ENCODE measurements at regions not wholly inside any gene's neighbourhood (a gene's known extent, or its start where the extent isn't known, plus 50 kb on each side); places are given as distances from the start of the nearest gene placed in this dataset.

GRCh38 chr13:64845110-64845509 lies 2385.0 kb downstream of the PCDH9 start:
- no peak for TF ChIP-seq ZNF138 (CRISPR knock-in tag; IDR thresholded peaks at IDR 0.05; ENCODE audit: low read depth)
- TF ChIP-seq EZH2 (conservative IDR thresholded peaks at IDR 0.05; ENCODE audit: low read depth, low read length): no peak
- TF ChIP-seq, protein P1, sequence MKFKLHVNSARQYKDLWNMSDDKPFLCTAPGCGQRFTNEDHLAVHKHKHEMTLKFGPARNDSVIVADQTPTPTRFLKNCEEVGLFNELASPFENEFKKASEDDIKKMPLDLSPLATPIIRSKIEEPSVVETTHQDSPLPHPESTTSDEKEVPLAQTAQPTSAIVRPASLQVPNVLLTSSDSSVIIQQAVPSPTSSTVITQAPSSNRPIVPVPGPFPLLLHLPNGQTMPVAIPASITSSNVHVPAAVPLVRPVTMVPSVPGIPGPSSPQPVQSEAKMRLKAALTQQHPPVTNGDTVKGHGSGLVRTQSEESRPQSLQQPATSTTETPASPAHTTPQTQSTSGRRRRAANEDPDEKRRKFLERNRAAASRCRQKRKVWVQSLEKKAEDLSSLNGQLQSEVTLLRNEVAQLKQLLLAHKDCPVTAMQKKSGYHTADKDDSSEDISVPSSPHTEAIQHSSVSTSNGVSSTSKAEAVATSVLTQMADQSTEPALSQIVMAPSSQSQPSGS (CRISPR knock-in tag; IDR thresholded peaks at IDR 0.05): no peak
- no peak for TF ChIP-seq CREB1 (IDR thresholded peaks at IDR 0.05)
- no peak for TF ChIP-seq CREB1 (CRISPR knock-in tag; IDR thresholded peaks at IDR 0.05)
- TF ChIP-seq, protein P2, sequence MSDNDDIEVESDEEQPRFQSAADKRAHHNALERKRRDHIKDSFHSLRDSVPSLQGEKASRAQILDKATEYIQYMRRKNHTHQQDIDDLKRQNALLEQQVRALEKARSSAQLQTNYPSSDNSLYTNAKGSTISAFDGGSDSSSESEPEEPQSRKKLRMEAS (IDR thresholded peaks at IDR 0.05): no peak
- no peak for TF ChIP-seq BRD4 (CRISPR knock-in tag; IDR thresholded peaks at IDR 0.05)
- TF ChIP-seq, protein P3, sequence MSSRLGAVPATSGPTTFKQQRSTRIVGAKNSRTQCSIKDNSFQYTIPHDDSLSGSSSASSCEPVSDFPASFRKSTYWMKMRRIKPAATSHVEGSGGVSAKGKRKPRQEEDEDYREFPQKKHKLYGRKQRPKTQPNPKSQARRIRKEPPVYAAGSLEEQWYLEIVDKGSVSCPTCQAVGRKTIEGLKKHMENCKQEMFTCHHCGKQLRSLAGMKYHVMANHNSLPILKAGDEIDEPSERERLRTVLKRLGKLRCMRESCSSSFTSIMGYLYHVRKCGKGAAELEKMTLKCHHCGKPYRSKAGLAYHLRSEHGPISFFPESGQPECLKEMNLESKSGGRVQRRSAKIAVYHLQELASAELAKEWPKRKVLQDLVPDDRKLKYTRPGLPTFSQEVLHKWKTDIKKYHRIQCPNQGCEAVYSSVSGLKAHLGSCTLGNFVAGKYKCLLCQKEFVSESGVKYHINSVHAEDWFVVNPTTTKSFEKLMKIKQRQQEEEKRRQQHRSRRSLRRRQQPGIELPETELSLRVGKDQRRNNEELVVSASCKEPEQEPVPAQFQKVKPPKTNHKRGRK (CRISPR knock-in tag; IDR thresholded peaks at IDR 0.05): no peak
